ENCODE measurements at regions not wholly inside any gene's neighbourhood (a gene's known extent, or its start where the extent isn't known, plus 50 kb on each side); places are given as distances from the start of the nearest gene placed in this dataset.

- TF ChIP-seq RERE (CRISPR knock-in tag; IDR thresholded peaks at IDR 0.05; ENCODE audit: borderline replicate concordance) (no peak), MNT (conservative IDR thresholded peaks at IDR 0.05) (peak; percentile 10 to 36; a peak in 1 of 4 replicates), HDAC2 (IDR thresholded peaks at IDR 0.05) (peak; percentile 14; the same call in 1 of the 2 replicates), ZC3H8 (IDR thresholded peaks at IDR 0.05) (no peak), ZNF347 (CRISPR knock-in tag; IDR thresholded peaks at IDR 0.05; ENCODE audit: low read depth) (no peak), YY1 (IDR thresholded peaks at IDR 0.05; ENCODE audit: borderline replicate concordance in 1 of 3, control insufficient read depth in 1 of 3, extremely low read depth in 1 of 3, insufficient read depth in 3 of 3, insufficient read length in 1 of 3, insufficient replicate concordance in 2 of 3, low read depth in 1 of 3, low read length in 2 of 3) (no peak), SMAD4 (CRISPR knock-in tag; conservative IDR thresholded peaks at IDR 0.05) (no peak), SMC3 (conservative IDR thresholded peaks at IDR 0.05; ENCODE audit: insufficient read depth, low read depth, low read length) (no peak), ZNF445 (CRISPR knock-in tag; IDR thresholded peaks at IDR 0.05; ENCODE audit: low read depth) (no peak), TBP (optimal IDR thresholded peaks at IDR 0.05; ENCODE audit: low read depth, low read length) (no peak), CHD1 (IDR thresholded peaks at IDR 0.05; ENCODE audit: low read length) (no peak), RFX1 (IDR thresholded peaks at IDR 0.05) (no peak; the same call in 1 of the 2 replicates), ATF1 (CRISPR knock-in tag; IDR thresholded peaks at IDR 0.05) (no peak), ATF1 (tag; IDR thresholded peaks at IDR 0.05) (no peak)
- TF ChIP-seq, protein P1, sequence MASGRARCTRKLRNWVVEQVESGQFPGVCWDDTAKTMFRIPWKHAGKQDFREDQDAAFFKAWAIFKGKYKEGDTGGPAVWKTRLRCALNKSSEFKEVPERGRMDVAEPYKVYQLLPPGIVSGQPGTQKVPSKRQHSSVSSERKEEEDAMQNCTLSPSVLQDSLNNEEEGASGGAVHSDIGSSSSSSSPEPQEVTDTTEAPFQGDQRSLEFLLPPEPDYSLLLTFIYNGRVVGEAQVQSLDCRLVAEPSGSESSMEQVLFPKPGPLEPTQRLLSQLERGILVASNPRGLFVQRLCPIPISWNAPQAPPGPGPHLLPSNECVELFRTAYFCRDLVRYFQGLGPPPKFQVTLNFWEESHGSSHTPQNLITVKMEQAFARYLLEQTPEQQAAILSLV (tag; IDR thresholded peaks at IDR 0.05): no peak
- TF ChIP-seq, protein P2, sequence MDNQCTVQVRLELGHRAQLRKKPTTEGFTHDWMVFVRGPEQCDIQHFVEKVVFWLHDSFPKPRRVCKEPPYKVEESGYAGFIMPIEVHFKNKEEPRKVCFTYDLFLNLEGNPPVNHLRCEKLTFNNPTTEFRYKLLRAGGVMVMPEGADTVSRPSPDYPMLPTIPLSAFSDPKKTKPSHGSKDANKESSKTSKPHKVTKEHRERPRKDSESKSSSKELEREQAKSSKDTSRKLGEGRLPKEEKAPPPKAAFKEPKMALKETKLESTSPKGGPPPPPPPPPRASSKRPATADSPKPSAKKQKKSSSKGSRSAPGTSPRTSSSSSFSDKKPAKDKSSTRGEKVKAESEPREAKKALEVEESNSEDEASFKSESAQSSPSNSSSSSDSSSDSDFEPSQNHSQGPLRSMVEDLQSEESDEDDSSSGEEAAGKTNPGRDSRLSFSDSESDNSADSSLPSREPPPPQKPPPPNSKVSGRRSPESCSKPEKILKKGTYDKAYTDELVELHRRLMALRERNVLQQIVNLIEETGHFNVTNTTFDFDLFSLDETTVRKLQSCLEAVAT (IDR thresholded peaks at IDR 0.05): no peak
These were observed 229.6 kb upstream of the PGRMC2 start (continued) for GRCh38 chr4:128517096-128517738.
